HUES64 (cell line): ENCODE measurements at regions not wholly inside any gene's neighbourhood (a gene's known extent, or its start where the extent isn't known, plus 50 kb on each side); places are given as distances from the start of the nearest gene placed in this dataset.

Experiments used
- H3K27ac ChIP-seq: 2 replicates; pipeline ENCODE4 v1.7.0; 2013; ENCODE audit warnings: low read depth, low read length, inconsistent platforms
- H3K27me3 ChIP-seq: 2 replicates; pipeline ENCODE4 v1.6.1; 2013; ENCODE audit warnings: mild to moderate bottlenecking, low read length; ENCODE audit not compliant: insufficient read depth
- H3K36me3 ChIP-seq: 2 replicates; pipeline ENCODE4 v1.6.1; 2013; ENCODE audit warnings: mild to moderate bottlenecking, low read length; ENCODE audit not compliant: insufficient read depth
- H3K4me1 ChIP-seq: 2 replicates; pipeline ENCODE4 v1.6.1; 2013; ENCODE audit warnings: mild to moderate bottlenecking, low read length, moderate library complexity; ENCODE audit not compliant: insufficient read depth
- H3K4me3 ChIP-seq: 2 replicates; pipeline ENCODE4 v1.5.1; 2013; ENCODE audit warnings: mild to moderate bottlenecking, low read length, moderate library complexity
- H3K9ac ChIP-seq: 2 replicates; pipeline ENCODE4 v1.6.1; 2013; ENCODE audit warnings: mild to moderate bottlenecking, low read depth, low read length
- H3K9me3 ChIP-seq: 2 replicates; pipeline ENCODE4 v1.6.1; 2013; ENCODE audit warnings: low read depth, low read length; ENCODE audit not compliant: insufficient read depth
- WGBS: fragments of 150-250, 120-280 bp; methylation state at CpG from one replicate; pipeline ENCODE4 v1.1.7; 2013; ENCODE audit warnings: missing lambda C conversion rate; 5-methylcytosine and 5-hydroxymethylcytosine counted together

GRCh38 chr1:82454431-82454830 is 653.7 kb downstream of the ADGRL2 start:
- H3K9me3 ChIP-seq = peaks cover 12% of the 10 kb centered on the region; the same call in 1 of the 2 replicates
- H3K4me3 ChIP-seq = no peak overlapping the region
- no peak overlapping the region for H3K9ac ChIP-seq
- no peaks in the 10 kb centered on the region for H3K4me1 ChIP-seq
- H3K27ac ChIP-seq = no peak overlapping the region
- no peaks in the 10 kb centered on the region for H3K36me3 ChIP-seq
- no peaks in the 10 kb centered on the region for H3K27me3 ChIP-seq
- WGBS = 94% methylated on average over 3 of the region's 3 CpGs

- Histone ChIP-seq H3K4me3 (no peak overlapping the region), H3K27ac (no peak overlapping the region), H3K9ac (no peak overlapping the region), H3K9me3 (peaks cover 12% of the 10 kb centered on the region; the same call in 1 of the 2 replicates), H3K4me1 (no peaks in the 10 kb centered on the region), H3K27me3 (no peaks in the 10 kb centered on the region), H3K36me3 (no peaks in the 10 kb centered on the region)
- WGBS = 100% methylated on average over 1 of the region's 1 CpG
Measured at GRCh38 chr1:82453511-82454185, 652.9 kb downstream of the ADGRL2 start.

- Histone ChIP-seq H3K9ac (no peak overlapping the region), H3K4me1 (no peaks in the 10 kb centered on the region), H3K27me3 (no peaks in the 10 kb centered on the region), H3K36me3 (no peaks in the 10 kb centered on the region), H3K9me3 (peaks cover 12% of the 10 kb centered on the region; the same call in 1 of the 2 replicates), H3K4me3 (no peak overlapping the region), H3K27ac (no peak overlapping the region)
Measured at GRCh38 chr1:82452096-82452495, 651.4 kb downstream of the ADGRL2 start.

- H3K9me3 ChIP-seq = peaks cover 12% of the 10 kb centered on the region; the same call in 1 of the 2 replicates
- no peak overlapping the region for H3K27ac ChIP-seq
- 90% methylated on average over 2 of the region's 2 CpGs for WGBS
- H3K36me3 ChIP-seq = no peaks in the 10 kb centered on the region
- H3K4me1 ChIP-seq = no peaks in the 10 kb centered on the region
- H3K4me3 ChIP-seq = no peak overlapping the region
- no peaks in the 10 kb centered on the region for H3K27me3 ChIP-seq
- no peak overlapping the region for H3K9ac ChIP-seq
Measured at GRCh38 chr1:82451191-82451590, 650.5 kb downstream of the ADGRL2 start.

- H3K36me3 ChIP-seq = no peaks in the 10 kb centered on the region
- H3K9me3 ChIP-seq = peaks cover 12% of the 10 kb centered on the region; the same call in 1 of the 2 replicates
- H3K9ac ChIP-seq = no peak overlapping the region
- no peaks in the 10 kb centered on the region for H3K27me3 ChIP-seq
- no peak overlapping the region for H3K27ac ChIP-seq
- WGBS = 89% methylated on average over 4 of the region's 4 CpGs
- no peaks in the 10 kb centered on the region for H3K4me1 ChIP-seq
- no peak overlapping the region for H3K4me3 ChIP-seq
Measured at GRCh38 chr1:82449506-82450057, 648.8 kb downstream of the ADGRL2 start.

GRCh38 chr1:82446955-82447354 is 646.2 kb downstream of the ADGRL2 start:
- no peak overlapping the region for H3K4me3 ChIP-seq
- H3K27ac ChIP-seq = no peak overlapping the region
- H3K36me3 ChIP-seq = no peaks in the 10 kb centered on the region
- H3K9me3 ChIP-seq = peaks cover 6% of the 10 kb centered on the region; the same call in 1 of the 2 replicates
- no peak overlapping the region for H3K9ac ChIP-seq
- H3K4me1 ChIP-seq = no peaks in the 10 kb centered on the region
- no peaks in the 10 kb centered on the region for H3K27me3 ChIP-seq

GRCh38 chr1:82446236-82446635 is 645.5 kb downstream of the ADGRL2 start:
- H3K9me3 ChIP-seq = no peaks in the 10 kb centered on the region
- no peak overlapping the region for H3K27ac ChIP-seq
- no peaks in the 10 kb centered on the region for H3K4me1 ChIP-seq
- no peak overlapping the region for H3K9ac ChIP-seq
- no peaks in the 10 kb centered on the region for H3K36me3 ChIP-seq
- H3K27me3 ChIP-seq = no peaks in the 10 kb centered on the region
- WGBS = 81% methylated on average over 1 of the region's 2 CpGs
- H3K4me3 ChIP-seq = no peak overlapping the region

- Histone ChIP-seq H3K27me3 (no peaks in the 10 kb centered on the region), H3K27ac (no peak overlapping the region), H3K9me3 (no peaks in the 10 kb centered on the region), H3K9ac (no peak overlapping the region), H3K4me1 (no peaks in the 10 kb centered on the region), H3K36me3 (no peaks in the 10 kb centered on the region), H3K4me3 (no peak overlapping the region)
- WGBS = 93% methylated on average over 3 of the region's 3 CpGs
Measured at GRCh38 chr1:82445827-82446226, 645.1 kb downstream of the ADGRL2 start.

GRCh38 chr1:82445132-82445531 is 644.4 kb downstream of the ADGRL2 start:
- H3K27me3 ChIP-seq = no peaks in the 10 kb centered on the region
- WGBS = 100% methylated on average over 1 of the region's 3 CpGs
- no peak overlapping the region for H3K27ac ChIP-seq
- H3K4me3 ChIP-seq = no peak overlapping the region
- no peaks in the 10 kb centered on the region for H3K9me3 ChIP-seq
- no peaks in the 10 kb centered on the region for H3K36me3 ChIP-seq
- H3K4me1 ChIP-seq = no peaks in the 10 kb centered on the region
- no peak overlapping the region for H3K9ac ChIP-seq

- H3K4me1 ChIP-seq = no peaks in the 10 kb centered on the region
- H3K27me3 ChIP-seq = no peaks in the 10 kb centered on the region
- H3K27ac ChIP-seq = no peak overlapping the region
- no peaks in the 10 kb centered on the region for H3K9me3 ChIP-seq
- no peak overlapping the region for H3K9ac ChIP-seq
- 95% methylated on average over 4 of the region's 4 CpGs for WGBS
- no peak overlapping the region for H3K4me3 ChIP-seq
- H3K36me3 ChIP-seq = no peaks in the 10 kb centered on the region
Measured at GRCh38 chr1:82441402-82441801, 640.7 kb downstream of the ADGRL2 start.

GRCh38 chr1:82423174-82423815 is 622.6 kb downstream of the ADGRL2 start:
- Histone ChIP-seq H3K36me3 (no peaks in the 10 kb centered on the region), H3K27ac (no peak overlapping the region), H3K27me3 (no peaks in the 10 kb centered on the region), H3K9ac (no peak overlapping the region), H3K4me1 (peaks cover 3% of the 10 kb centered on the region; the same call in 1 of the 2 replicates), H3K9me3 (no peaks in the 10 kb centered on the region), H3K4me3 (no peak overlapping the region)
